HG03342 (cell line): ENCODE measurements at regions not wholly inside any gene's neighbourhood (a gene's known extent, or its start where the extent isn't known, plus 50 kb on each side); places are given as distances from the start of the nearest gene placed in this dataset.

Experiments
- ATAC-seq: cut with Tn5 transposase; IDR thresholded peaks from one replicate; pipeline ENCODE4 v1.9.1; 2021; ENCODE audit warnings: mild to moderate bottlenecking, moderate library complexity; ENCODE audit not compliant: unreplicated experiment

DNA sequence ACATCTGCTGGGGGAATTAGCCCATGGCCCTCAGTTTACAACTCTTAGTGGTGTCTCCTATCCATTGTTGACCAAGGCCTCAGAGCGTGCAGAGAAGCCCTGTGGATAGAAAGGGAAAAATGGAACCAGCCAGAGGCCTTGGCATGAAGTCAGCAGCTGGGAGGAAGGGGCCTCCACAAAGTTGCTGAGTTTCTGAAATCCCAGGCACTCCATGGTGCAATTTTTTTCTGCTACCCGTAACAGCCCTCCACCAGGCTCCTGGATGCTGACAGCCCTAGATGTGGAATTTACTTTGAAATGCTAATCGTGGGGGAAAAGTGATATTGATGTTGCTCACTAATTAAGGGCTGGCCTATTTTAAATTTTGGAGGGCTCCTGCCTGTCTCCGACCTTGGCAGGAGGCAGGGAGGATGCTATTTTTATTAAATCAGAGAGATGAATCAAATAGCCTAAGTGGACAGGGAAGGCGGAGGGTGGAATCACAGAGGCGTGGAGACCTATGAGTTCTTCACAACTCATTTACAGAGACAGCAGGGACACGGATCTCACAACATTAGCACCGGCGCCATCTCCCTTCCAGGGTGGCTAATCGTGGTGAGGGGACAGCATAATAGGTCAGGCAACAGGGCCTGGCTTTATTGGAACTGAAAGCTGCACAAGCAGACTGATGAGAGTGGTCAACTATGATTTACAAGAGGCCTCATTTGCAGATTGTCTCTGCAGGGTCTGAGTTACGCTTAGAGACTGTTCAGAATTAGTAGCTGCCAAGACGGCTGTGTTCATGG lies 99.8 kb upstream of the WSCD2 start:
- ATAC-seq: no peak

DNA sequence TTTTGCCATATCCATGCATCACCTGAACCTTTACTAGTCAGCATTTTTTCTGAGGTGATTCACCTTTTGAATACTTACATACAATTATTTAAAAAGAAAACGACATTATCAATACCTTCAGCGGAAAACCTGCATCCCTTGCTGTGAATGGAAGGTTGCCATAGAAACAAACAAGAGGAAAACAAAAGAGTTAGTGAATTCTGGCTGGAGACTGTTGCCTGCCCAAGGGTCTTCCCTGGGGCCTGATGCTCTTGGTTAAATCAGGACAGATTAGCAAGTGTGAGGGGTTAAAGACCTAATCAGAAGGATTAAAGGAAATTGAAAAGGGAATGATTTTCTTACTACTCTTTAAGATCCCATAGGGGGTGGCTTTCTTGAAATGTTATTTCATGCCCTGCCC lies 96.0 kb upstream of the WSCD2 start:
- ATAC-seq: no peak

DNA sequence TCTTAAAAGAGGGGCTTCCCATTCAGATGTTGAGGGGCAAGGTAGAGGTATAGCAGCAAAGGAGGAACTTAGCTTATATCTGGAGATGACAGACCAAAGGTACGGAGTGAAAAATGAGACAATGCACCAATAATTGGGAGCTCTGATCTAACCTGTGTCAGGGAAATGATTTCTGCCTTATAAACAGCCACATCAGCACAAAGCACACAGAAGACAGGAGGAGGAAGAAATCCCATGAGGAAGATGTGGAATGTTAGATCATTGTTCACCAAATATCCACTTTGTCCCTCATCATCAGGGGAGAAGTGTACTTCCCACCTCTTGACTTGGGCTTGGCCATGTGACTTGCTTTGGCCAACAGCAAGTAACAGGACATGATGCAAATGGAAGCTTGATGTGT lies 93.7 kb upstream of the WSCD2 start:
- no peak for ATAC-seq

DNA sequence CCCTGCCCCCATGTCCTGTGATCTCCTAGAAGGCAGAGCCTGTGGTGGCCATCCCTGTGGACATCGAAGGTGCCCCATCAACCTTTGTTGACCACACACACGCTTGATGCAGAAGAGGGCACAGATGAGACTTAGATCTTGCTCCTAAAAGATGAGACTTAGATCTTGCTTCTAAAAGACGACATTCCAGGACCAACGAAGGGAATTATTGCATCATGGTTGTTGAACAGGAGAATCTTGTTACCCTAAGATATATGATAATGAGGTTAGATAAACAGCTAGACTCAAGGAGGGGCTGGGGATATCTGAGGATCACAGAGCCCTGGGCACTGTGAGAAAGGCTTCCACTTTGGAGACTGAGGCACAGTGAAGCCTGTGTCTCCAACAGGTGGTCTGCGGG lies 91.1 kb upstream of the WSCD2 start:
- no peak for ATAC-seq

DNA sequence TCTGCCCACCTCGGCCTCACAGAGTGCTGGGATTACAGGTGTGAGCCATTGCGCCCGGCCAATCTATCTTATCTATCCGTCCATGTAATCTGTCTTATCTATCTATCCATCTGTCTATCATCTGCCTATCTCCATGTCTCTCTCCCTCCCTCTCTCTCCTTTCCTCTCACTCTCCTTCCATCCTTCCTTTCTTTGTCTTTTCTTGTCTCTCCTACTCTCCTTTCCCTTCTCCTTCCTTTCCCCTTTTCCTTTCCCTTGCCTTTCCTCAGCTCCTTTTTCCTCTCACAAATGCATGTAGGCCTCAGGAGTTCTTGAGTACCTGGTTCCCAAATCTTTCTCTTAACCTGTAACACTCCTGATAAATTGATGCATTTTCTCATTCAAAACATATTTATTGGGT lies 89.3 kb upstream of the WSCD2 start:
- no peak for ATAC-seq

DNA sequence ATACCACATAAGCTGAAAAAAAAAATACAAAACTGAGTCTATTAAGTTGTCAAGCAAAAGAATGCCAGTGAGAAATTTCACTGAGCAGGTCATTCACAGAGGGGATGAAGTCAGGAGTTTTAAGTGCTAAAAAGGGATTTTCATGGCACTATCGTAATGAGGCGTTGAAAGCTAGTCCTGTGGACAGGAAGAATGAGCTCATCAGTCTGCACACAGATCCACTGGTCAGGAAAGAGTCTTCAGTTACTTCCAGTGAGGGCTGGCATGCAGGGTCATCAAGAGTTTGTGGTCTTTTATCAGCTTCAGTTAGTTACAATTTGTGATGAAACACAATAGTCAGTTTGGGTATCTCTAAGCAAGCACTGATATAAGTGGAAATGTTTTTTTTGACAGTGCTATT lies 88.1 kb upstream of the WSCD2 start:
- no peak for ATAC-seq

DNA sequence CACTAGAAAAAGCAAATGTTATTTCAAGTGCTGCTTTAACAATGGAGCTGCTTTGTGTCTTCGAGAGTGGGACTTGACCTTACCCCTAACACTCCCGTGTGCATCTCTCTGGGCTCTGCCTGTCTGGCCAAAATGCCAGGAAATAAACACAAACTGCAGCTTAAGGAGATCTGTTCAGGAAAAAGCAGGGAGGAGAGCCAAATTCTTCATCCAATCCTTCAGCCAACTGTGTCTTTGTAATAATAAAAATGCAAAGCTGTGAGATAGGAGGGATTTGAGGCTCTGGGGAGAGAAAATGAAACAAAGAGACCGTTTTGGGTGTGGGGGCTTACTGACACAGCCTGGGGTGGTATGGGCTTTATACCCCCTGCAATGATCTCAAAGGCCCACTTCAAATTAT lies 85.8 kb upstream of the WSCD2 start:
- ATAC-seq: no peak

DNA sequence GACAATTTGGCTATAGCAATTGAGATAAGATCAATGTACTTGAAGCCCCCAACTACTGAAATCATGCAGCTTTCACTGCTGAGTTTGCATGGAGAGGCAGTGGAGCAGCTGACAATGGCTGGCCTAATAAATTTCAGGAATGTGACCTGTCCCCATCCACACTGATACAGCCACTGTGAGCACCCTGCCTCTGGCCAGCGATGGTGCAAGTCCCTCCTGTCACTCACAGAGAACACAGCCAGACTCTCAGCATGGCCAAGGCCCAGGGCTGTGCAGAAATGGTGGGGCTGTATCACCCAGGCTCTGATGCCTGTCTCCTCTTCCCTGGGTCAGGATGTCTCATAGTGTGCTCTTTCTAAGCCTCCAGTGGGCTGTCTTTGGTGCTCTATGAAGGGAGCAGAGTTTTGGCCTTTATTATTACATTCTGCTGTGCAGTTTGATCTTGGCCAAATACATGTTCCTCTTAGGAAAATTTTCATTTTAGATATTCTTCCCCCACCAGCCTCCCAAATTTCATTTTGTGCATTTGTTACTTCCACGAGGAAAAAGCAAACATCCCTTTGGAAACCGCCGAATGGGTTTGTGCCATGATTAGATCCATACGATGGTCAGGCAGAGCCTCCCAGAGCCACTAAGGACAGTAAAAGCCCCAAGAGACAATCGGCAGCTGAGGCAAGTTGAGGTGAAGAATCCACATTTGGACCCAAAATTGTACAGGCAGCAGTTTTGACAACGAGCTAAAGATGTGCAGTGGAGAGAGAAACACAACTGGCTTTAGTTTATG lies 85.1 kb upstream of the WSCD2 start:
- ATAC-seq: no peak

DNA sequence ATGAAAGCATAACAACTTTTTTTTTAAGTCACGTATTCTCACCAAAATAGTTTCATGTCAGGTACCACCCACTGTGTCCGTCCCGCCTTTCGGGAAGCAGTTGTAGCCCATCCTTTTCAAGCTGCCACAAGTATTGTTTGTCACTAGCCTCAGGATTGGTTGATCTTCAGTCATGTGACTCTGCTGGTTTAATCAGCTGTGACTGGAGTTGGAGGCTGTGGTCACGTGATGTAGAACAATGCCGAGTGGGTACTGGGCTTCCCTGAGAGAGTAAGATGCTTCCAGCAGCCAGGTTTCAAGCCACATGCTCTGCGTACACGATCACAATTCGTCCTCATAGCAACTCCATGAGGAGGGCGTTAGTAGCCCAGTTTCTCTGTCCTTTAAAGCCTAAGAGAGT lies 83.0 kb upstream of the WSCD2 start:
- ATAC-seq: no peak

DNA sequence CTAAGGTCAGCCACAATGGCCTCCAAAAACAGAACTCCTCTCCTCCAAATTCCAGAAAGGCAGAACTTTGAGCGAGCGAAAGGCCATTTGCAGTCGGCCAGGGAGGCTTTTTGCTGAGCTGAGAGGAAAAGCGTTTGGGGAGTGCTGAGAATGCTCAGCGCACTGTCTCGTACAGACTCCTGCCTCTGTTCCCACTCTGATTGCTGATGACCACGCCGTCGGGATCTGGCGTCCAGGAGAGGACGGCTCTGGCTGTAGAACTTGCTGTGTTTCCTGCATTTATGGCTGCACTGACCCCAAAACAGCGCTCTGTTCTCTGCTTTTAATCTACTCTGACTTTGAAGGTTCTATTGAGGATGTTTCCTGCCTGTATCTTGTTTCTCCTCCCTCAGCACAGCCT lies 82.4 kb upstream of the WSCD2 start:
- no peak for ATAC-seq

DNA sequence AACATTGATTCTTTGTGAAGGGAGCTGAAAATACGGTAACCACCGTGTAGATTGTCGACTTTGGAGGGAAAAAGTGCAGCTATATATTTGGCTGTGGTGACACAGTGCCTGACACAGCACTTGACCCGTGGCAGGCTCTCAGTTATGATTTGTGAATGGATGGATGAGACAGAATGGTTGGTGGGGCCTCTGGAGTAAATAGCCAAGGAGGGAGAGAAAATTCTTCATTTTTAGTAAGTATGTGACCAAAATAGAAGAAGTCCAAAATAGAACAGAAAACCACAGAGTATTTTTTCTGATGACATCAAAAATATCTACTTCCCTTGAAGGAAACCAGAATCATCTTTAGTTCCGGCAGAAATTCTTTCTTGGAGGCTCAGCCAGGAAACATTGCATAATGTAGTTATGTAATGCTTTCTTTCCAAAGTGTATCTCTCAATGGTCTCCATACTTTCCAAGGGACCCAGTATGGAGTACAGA lies 82.0 kb upstream of the WSCD2 start:
- no peak for ATAC-seq

DNA sequence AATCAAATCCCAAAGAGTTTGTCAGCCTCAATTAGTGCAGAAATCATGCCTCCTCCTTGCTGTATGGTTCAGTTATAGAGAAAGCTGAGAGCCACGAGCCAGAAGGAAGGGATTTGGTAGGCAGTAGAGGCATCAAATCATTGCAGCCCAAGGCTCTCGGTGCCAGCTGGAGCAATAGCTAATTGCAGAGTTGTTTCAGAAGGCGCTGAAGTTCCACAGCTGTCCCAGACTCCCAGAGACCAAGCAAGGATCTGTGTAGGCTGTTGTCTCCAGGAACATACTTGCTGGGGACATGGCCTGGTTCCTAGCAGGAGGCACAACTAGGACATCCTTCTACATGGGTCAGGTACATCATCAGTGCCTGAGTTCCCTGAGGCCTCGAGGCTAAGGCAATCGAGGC lies 80.4 kb upstream of the WSCD2 start:
- no peak for ATAC-seq

DNA sequence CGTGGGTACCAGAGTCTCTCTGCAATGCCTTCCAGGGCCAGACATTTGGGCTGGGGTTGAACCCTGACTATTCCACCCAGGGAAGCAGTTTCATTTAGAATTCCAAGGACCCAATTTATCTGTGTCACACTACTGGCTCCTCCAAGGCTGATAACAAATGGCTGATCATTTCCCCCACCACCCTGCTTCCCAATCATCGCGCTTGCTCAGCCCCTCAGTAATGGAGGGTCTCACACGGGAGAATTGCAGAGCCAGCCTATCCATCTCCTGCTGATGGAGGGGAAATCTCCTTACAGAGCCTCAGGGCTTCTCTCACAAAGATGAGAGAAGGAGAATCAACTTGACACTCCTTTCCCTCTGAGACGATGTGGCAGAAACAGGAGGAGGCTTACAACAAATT lies 78.4 kb upstream of the WSCD2 start:
- ATAC-seq: no peak

DNA sequence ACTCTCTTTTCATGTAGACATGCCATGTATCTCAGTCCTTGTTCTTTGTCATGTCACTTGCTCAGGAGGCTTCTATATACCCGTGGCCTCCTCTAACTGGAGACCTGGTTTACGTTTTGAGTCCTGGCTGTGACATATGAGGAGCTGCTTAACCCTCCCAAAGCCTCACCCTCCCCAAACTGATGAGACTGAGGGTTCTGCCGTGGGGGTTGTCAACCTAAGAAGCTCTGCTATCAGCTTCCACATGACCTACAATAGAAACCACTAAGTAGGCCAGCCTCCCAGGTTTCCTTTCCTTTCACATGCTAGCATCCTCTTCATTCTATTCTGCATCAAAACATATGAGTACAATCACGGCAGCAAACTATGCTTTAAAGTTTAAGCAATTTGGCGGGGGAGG lies 76.8 kb upstream of the WSCD2 start:
- ATAC-seq: no peak

DNA sequence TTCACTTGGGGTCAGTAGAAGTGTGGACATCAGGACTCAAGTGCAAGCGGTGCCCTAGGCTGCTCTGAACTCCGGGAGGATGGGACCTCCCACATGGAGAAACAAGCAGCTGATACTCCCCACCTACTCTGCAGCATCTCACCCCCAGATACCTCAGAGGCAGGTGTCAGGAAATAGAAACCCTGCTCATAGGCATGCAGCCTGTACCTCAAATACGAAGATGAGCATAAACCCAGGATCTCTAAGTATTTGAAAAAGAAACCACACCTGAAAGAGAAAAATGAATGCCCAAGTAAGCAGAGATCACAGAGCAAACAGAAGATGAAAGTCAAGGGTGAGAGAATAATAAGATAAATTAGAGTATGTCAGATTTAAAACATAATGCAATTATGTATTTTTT lies 75.6 kb upstream of the WSCD2 start:
- no peak for ATAC-seq

DNA sequence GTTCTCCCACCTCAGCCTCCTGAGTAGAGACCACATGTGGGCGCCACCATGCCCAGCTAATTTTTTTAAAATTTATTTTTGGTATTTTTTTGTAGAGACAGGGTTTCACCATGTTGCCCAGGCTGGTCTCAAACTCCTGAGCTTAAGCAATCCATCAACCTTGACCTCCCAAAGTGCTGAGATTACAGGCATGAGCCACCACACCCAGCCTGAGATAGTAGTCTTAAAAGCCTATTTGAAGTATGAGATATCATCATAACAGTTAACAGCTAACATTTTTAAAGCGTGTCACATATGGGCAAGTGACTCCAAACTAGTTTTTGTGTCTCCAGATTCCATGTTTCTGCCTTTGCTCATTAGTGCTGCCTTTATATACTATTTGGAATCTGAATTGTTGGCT lies 74.6 kb upstream of the WSCD2 start:
- ATAC-seq: no peak

DNA sequence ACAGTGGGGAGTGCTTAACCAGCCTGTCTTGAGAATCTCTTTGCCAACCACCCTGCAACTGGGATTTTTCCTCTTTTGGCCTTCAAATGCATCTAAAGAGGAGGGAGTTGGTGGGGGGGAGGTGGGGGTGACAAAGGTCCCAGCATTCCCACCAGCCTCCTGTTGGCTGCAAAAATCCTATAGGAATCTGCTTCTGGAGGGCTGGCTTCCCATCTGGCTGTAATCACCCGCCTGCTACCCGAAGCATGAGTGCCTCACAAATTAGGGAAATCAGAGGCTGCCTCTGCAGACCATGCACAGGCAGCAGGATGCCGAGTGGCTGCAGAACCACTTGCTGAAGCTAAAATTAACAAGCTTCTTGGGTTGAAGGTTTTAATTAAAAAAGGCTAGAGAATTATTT lies 73.9 kb upstream of the WSCD2 start:
- no peak for ATAC-seq

DNA sequence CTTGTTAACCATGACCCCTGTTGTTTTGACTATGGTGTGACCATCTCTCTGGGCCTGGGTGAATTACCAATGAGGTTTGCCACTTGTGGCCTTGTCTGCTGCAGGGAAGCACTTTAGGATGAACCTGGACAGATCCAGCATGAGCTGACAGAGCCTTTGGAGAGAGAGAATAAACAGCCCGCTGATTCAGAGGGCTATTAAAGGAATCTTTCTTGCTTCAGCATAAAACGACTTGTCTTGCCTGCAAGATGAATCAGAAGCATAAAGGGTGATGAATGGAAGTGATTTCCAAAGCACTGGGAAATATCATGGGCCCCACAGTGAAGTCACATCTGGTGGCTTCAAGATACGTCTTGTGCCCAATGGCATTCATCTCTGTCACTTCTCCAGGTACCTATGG lies 69.0 kb upstream of the WSCD2 start:
- no peak for ATAC-seq

DNA sequence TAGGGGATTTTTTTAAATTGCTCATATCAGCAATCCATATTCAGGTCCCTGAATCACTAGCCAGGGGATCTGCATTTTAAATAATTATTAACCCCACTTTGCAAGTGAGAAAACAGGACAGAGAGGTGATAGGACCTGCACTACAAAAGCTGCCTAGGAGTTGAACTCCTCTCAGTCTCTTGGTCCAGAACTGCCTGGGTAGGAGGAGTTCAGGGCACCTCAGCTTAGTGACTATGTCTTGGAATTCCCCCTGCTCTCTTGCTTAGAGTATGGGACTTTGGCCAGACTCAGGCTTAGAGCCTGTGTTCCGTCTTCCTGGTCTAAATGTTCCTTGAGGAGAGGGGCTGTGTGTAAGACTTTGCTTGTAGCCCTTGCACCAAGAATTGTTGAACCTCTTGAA lies 68.2 kb upstream of the WSCD2 start:
- no peak for ATAC-seq

DNA sequence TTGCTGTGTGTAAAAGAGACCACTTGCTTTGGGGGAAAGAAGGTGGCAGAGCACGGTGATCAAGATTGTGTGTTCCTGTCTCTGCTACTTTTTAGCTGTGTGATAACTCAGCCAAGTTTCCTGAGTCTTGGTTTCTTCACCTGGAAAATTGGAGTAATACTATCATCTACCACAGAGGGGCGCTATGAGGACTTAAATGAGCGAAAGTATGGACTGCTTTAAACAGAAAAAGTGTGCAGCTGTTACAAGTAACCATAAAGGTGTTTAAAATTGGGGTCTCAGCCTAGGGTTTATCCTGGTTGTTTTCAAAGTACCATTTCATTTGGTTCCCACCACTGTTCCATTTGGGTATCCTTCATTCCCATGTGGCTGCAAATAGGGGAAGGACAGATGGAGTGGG lies 65.9 kb upstream of the WSCD2 start:
- ATAC-seq: no peak

DNA sequence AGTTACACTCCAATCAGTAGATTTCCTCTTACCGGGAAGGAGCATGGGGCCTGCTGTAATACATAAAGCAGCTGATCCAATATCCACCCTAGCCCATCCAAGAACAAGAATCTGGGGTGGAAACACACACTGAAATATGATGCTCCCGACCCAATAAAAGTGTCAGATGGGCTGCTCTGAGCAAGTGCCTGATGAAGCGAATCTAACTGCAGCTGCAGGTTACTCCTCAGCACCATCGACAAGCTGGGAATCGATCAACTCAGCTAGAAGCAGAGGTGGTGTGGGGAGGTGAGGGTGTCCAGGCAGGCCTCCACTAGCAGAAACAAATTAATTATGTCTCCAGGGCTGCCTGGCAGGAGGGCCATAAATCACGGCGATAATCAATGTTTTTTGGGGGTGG lies 64.0 kb upstream of the WSCD2 start:
- no peak for ATAC-seq
